Colonic mucosa (tissue), 4 donors: ENCODE measurements at regions not wholly inside any gene's neighbourhood (a gene's known extent, or its start where the extent isn't known, plus 50 kb on each side); places are given as distances from the start of the nearest gene placed in this dataset.

Experiments used
- DNase-seq: peaks from one replicate; pipeline ENCODE4 v3.0.0-alpha.2; 2020
- H3K27ac ChIP-seq: fragments of 200-600 bp; one replicate; pipeline ENCODE4 v1.8.0; 2021
- H3K27me3 ChIP-seq: fragments of 200-600 bp; one replicate; pipeline ENCODE4 v1.8.0; 2021
- H3K36me3 ChIP-seq: fragments of 200-600 bp; one replicate; pipeline ENCODE4 v1.8.0; 2021
- H3K4me1 ChIP-seq: fragments of 200-600 bp; one replicate; pipeline ENCODE4 v1.8.0; 2021; ENCODE audit warnings: mild to moderate bottlenecking
- H3K4me3 ChIP-seq: fragments of 200-600 bp; one replicate; pipeline ENCODE4 v1.8.0; 2021
- H3K9ac ChIP-seq, 2 donors: one replicate each; pipeline ENCODE4 v1.7.0; 2013; ENCODE audit warnings: control low read depth in 2 of 2, low read depth in 2 of 2, low read length in 2 of 2
- H3K9me3 ChIP-seq: fragments of 200-600 bp; one replicate; pipeline ENCODE4 v1.8.0; 2021
- CTCF ChIP-seq: fragments of 200-600 bp; IDR thresholded peaks from one replicate; pipeline ENCODE4 v1.8.0; 2022; ENCODE audit warnings: antibody characterized with exemption, mild to moderate bottlenecking
- intact Hi-C: fragments of 100-400 bp; cut with DNase I; formaldehyde crosslinking; loops from one replicate; pipeline ENCODE4 v1.14.1; 2022
- donor health status: healthy.
- donor health status: DM: no; HTN: no; CAD: no.
- donor health status: DM: no; HTN: no; CAD: no.

GRCh38 chr22:34946339-34946985 is 119.5 kb upstream of the ISX start:
- Histone ChIP-seq H3K27ac (no peak overlapping the region), H3K4me3 (no peak overlapping the region), H3K36me3 (no peaks in the 10 kb centered on the region), H3K4me1 (no peaks in the 10 kb centered on the region), H3K9ac (no peak overlapping the region), H3K27me3 (no peaks in the 10 kb centered on the region), H3K9me3 (no peaks in the 10 kb centered on the region)
- DNase-seq: no peak
- intact Hi-C loops: loop anchor here (10.0 kb wide), 1 partner anchor 198 kb away; no protein-coding TSS in a partner anchor
- TF ChIP-seq CTCF: no peak

- H3K4me1 ChIP-seq: no peaks in the 10 kb centered on the region
- no peak overlapping the region for H3K27ac ChIP-seq
- H3K9ac ChIP-seq: no peak overlapping the region
- intact Hi-C loops: no loop called here
- no peaks in the 10 kb centered on the region for H3K27me3 ChIP-seq
- TF ChIP-seq CTCF: no peak
- DNase-seq: no peak
- H3K9me3 ChIP-seq: no peaks in the 10 kb centered on the region
- no peak overlapping the region for H3K4me3 ChIP-seq
- no peaks in the 10 kb centered on the region for H3K36me3 ChIP-seq
Observed at GRCh38 chr22:34950489-34950888, 115.5 kb upstream of the ISX start.

- DNase-seq: no peak
- Histone ChIP-seq H3K27me3 (no peaks in the 10 kb centered on the region), H3K27ac (no peak overlapping the region), H3K36me3 (no peaks in the 10 kb centered on the region), H3K9ac (no peak overlapping the region), H3K4me3 (no peak overlapping the region), H3K9me3 (no peaks in the 10 kb centered on the region), H3K4me1 (no peaks in the 10 kb centered on the region)
- TF ChIP-seq CTCF: no peak
- intact Hi-C loops: no loop called here
Observed at GRCh38 chr22:34951212-34951611, 114.7 kb upstream of the ISX start.

GRCh38 chr22:34960005-34960404 is 106.0 kb upstream of the ISX start:
- DNase-seq: no peak
- H3K9me3 ChIP-seq: no peaks in the 10 kb centered on the region
- H3K27me3 ChIP-seq: no peaks in the 10 kb centered on the region
- no peak overlapping the region for H3K9ac ChIP-seq
- no peaks in the 10 kb centered on the region for H3K36me3 ChIP-seq
- H3K4me3 ChIP-seq: no peak overlapping the region
- H3K4me1 ChIP-seq: no peaks in the 10 kb centered on the region
- no peak overlapping the region for H3K27ac ChIP-seq
- TF ChIP-seq CTCF: no peak
- intact Hi-C loops: loop anchor here (10.0 kb wide), 1 partner anchor 395 kb away; no protein-coding TSS in a partner anchor

GRCh38 chr22:34966980-34967565 is 98.9 kb upstream of the ISX start:
- Histone ChIP-seq H3K27me3 (no peaks in the 10 kb centered on the region), H3K27ac (no peak overlapping the region), H3K4me3 (no peak overlapping the region), H3K4me1 (no peaks in the 10 kb centered on the region), H3K9me3 (no peaks in the 10 kb centered on the region), H3K9ac (no peak overlapping the region), H3K36me3 (no peaks in the 10 kb centered on the region)
- no peak for TF ChIP-seq CTCF
- intact Hi-C loops: loop anchor here (10.0 kb wide), 1 partner anchor 402 kb away; no protein-coding TSS in a partner anchor
- no peak for DNase-seq
